ENCODE measurements at regions not wholly inside any gene's neighbourhood (a gene's known extent, or its start where the extent isn't known, plus 50 kb on each side); places are given as distances from the start of the nearest gene placed in this dataset.
A peak's percentile ranks its signal among the peaks of the same experiment; 100 is the strongest.
"Not testable (repeated sequence)": the region's sequence is repeated elsewhere in the genome, so short reads cannot be mapped to it uniquely, and the experiment has no call there.

DNA sequence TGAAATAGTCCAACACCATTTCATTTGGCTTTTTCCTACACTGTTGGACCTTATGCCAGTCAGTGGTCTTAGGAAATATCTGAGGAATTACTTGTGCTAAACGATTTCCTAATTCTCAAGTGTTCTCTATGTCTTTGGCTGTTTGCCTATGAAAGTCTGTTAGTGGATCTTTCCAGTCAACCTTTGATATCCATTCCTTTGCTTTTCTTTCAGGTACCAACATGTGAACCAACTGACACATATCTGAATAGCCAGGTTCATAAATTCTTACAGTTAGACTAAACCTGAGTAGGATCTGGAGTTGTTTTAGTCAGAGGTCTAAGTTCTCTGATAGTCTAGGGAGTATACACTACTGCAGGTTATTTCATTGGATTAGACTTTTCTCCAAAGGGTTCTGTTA lies 343.5 kb upstream of the LRRC3B start:
- Histone ChIP-seq H3K9me3 (peaks cover 0 to 14% (median 11%) of the 10 kb centered on the region in 3 donors), H3K4me3 (no peak overlapping the region), H3K27me3 (no peaks in the 10 kb centered on the region), H3K27ac (no peak overlapping the region), H3K36me3 (no peaks in the 10 kb centered on the region), H3K4me1 (peaks cover 0 to 24% (median 13%) of the 10 kb centered on the region in 3 donors)
- no peak for TF ChIP-seq POLR2A (IDR thresholded peaks at IDR 0.05)
- no peak for TF ChIP-seq CTCF (IDR thresholded peaks at IDR 0.05)
- DNase-seq: no peak
- 21 to 25% methylated on average over 1 of the region's 1 CpG for WGBS, 2 donors
- intact Hi-C loops (cut with DNase I): no loop called here

GRCh38 chr3:26280517-26280916 lies 342.1 kb upstream of the LRRC3B start:
- 63 to 91% methylated on average over 1 to 2 of the region's 2 CpGs for WGBS, 2 donors
- intact Hi-C loops (cut with DNase I): no loop called here
- DNase-seq: no peak

GRCh38 chr3:26281284-26281985 lies 341.1 kb upstream of the LRRC3B start:
- Histone ChIP-seq H3K27me3 (no peaks in the 10 kb centered on the region), H3K4me1 (peaks cover 0 to 24% (median 13%) of the 10 kb centered on the region in 3 donors), H3K36me3 (no peaks in the 10 kb centered on the region), H3K4me3 (no peak overlapping the region), H3K27ac (peak overlapping the region; percentile 66 to 83 (median 72)), H3K9me3 (peaks cover 0 to 24% (median 24%) of the 10 kb centered on the region in 3 donors)
- no peak for DNase-seq
- intact Hi-C loops (cut with DNase I): no loop called here
- 29 to 31% methylated on average over 2 to 3 of the region's 3 CpGs for WGBS, 2 donors
- no peak for TF ChIP-seq POLR2A (IDR thresholded peaks at IDR 0.05)

More at GRCh38 chr3:26280517-26280916, 342.1 kb upstream of the LRRC3B start:
- Histone ChIP-seq H3K9me3 (peaks cover 0 to 24% (median 24%) of the 10 kb centered on the region in 3 donors), H3K4me1 (peaks cover 0 to 24% (median 13%) of the 10 kb centered on the region in 3 donors), H3K27me3 (no peaks in the 10 kb centered on the region), H3K36me3 (no peaks in the 10 kb centered on the region), H3K27ac (peak overlapping the region; percentile 62 to 83 (median 72)), H3K4me3 (no peak overlapping the region)
- TF ChIP-seq POLR2A (IDR thresholded peaks at IDR 0.05) (no peak), CTCF (IDR thresholded peaks at IDR 0.05) (peak in 1 of 6 experiments; percentile 42)

- intact Hi-C loops (cut with DNase I); H3K27me3 ChIP-seq; DNase-seq; H3K36me3 ChIP-seq; H3K27ac ChIP-seq; H3K4me3 ChIP-seq: not testable (repeated sequence)
- Histone ChIP-seq H3K9me3 (peaks cover 0 to 24% (median 24%) of the 10 kb centered on the region in 3 donors), H3K4me1 (peaks cover 0 to 24% (median 13%) of the 10 kb centered on the region in 3 donors)
- 78 to 98% methylated on average over 3 to 4 of the region's 4 CpGs for whole genome bisulfite sequencing, 2 donors
Measured at GRCh38 chr3:26284503-26284902, 338.1 kb upstream of the LRRC3B start.

DNA sequence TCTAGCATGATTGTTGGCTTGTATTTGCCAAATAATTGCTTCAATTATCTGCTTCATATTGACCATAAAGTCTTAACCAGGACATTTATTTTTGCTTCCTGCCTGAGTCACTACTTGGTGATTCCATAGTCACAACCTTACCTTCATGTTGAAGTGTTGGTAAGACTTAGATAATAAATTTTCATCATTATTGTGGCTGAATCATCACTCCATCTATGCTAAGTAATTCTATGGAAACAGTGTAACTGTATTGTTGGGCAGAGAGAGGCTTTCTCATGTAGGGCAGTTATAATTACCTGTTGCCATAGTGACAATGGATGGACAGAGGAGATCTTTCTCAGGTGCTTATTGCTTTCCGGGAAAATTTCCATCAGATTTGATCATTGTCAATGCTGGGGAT lies 330.7 kb upstream of the LRRC3B start:
- Histone ChIP-seq H3K4me1 (no peaks in the 10 kb centered on the region), H3K36me3 (no peaks in the 10 kb centered on the region), H3K27ac (no peak overlapping the region), H3K9me3 (no peaks in the 10 kb centered on the region), H3K27me3 (no peaks in the 10 kb centered on the region), H3K4me3 (no peak overlapping the region)
- intact Hi-C loops (cut with DNase I): no loop called here
- WGBS, 2 donors: 85 to 92% methylated on average over 1 of the region's 1 CpG
- TF ChIP-seq CTCF (IDR thresholded peaks at IDR 0.05): no peak
- no peak for TF ChIP-seq POLR2A (IDR thresholded peaks at IDR 0.05)
- no peak for DNase-seq

GRCh38 chr3:26292780-26293179 lies 329.8 kb upstream of the LRRC3B start:
- no peaks in the 10 kb centered on the region for H3K27me3 ChIP-seq
- intact Hi-C loops (cut with DNase I): no loop called here
- TF ChIP-seq CTCF (IDR thresholded peaks at IDR 0.05) (no peak), POLR2A (IDR thresholded peaks at IDR 0.05) (no peak)
- H3K36me3 ChIP-seq: no peaks in the 10 kb centered on the region
- DNase-seq: no peak
- no peak overlapping the region for H3K27ac ChIP-seq
- H3K9me3 ChIP-seq: no peaks in the 10 kb centered on the region
- 61 to 75% methylated on average over 1 of the region's 1 CpG for WGBS, 2 donors
- H3K4me3 ChIP-seq: no peak overlapping the region
- no peaks in the 10 kb centered on the region for H3K4me1 ChIP-seq
